ENCODE measurements at regions not wholly inside any gene's neighbourhood (a gene's known extent, or its start where the extent isn't known, plus 50 kb on each side); places are given as distances from the start of the nearest gene placed in this dataset.
"Not testable (repeated sequence)": the region's sequence is repeated elsewhere in the genome, so short reads cannot be mapped to it uniquely, and the experiment has no call there.

GRCh38 chr5:91598216-91598615, 215.1 kb upstream of the ARRDC3 start:
- TF ChIP-seq CTCF (conservative IDR thresholded peaks at IDR 0.05; ENCODE audit: low read depth, low read length) = no peak
- DNase-seq (ENCODE audit: low read depth) = no peak
- H3K4me3 ChIP-seq (ENCODE audit: low read depth, low read length) = no peak overlapping the region

- H3K4me3 ChIP-seq (ENCODE audit: low read depth, low read length) = no peak overlapping the region
- DNase-seq (ENCODE audit: low read depth) = no peak
- no peak for TF ChIP-seq CTCF (conservative IDR thresholded peaks at IDR 0.05; ENCODE audit: low read depth, low read length)
Observed at GRCh38 chr5:91595424-91595823, 212.3 kb upstream of the ARRDC3 start.

GRCh38 chr5:91591076-91591475, 208.0 kb upstream of the ARRDC3 start:
- no peak overlapping the region for H3K4me3 ChIP-seq (ENCODE audit: low read depth, low read length)
- DNase-seq (ENCODE audit: low read depth) = no peak
- no peak for TF ChIP-seq CTCF (conservative IDR thresholded peaks at IDR 0.05; ENCODE audit: low read depth, low read length)

- no peak for TF ChIP-seq CTCF (conservative IDR thresholded peaks at IDR 0.05; ENCODE audit: low read depth, low read length)
- DNase-seq (ENCODE audit: low read depth) = no peak
- H3K4me3 ChIP-seq (ENCODE audit: low read depth, low read length) = no peak overlapping the region
Observed at GRCh38 chr5:91586232-91586631, 203.1 kb upstream of the ARRDC3 start.

GRCh38 chr5:91584352-91584751, 201.2 kb upstream of the ARRDC3 start:
- no peak overlapping the region for H3K4me3 ChIP-seq (ENCODE audit: low read depth, low read length)
- no peak for DNase-seq (ENCODE audit: low read depth)
- no peak for TF ChIP-seq CTCF (conservative IDR thresholded peaks at IDR 0.05; ENCODE audit: low read depth, low read length)

- DNase-seq (ENCODE audit: low read depth); H3K4me3 ChIP-seq (ENCODE audit: low read depth, low read length): not testable (repeated sequence)
Observed at GRCh38 chr5:91566012-91566411, 182.9 kb upstream of the ARRDC3 start.

GRCh38 chr5:91562922-91563321, 179.8 kb upstream of the ARRDC3 start:
- no peak for TF ChIP-seq CTCF (conservative IDR thresholded peaks at IDR 0.05; ENCODE audit: low read depth, low read length)
- no peak for DNase-seq (ENCODE audit: low read depth)
- H3K4me3 ChIP-seq (ENCODE audit: low read depth, low read length) = no peak overlapping the region

- no peak for DNase-seq (ENCODE audit: low read depth)
- no peak for TF ChIP-seq CTCF (conservative IDR thresholded peaks at IDR 0.05; ENCODE audit: low read depth, low read length)
- H3K4me3 ChIP-seq (ENCODE audit: low read depth, low read length) = no peak overlapping the region
Observed at GRCh38 chr5:91541696-91542095, 158.6 kb upstream of the ARRDC3 start.

Measured in epithelial cell of proximal tubule (primary cell).